NCI-H1694 (cell line): ENCODE measurements at regions not wholly inside any gene's neighbourhood (a gene's known extent, or its start where the extent isn't known, plus 50 kb on each side); places are given as distances from the start of the nearest gene placed in this dataset.
"Not testable (repeated sequence)": the region's sequence is repeated elsewhere in the genome, so short reads cannot be mapped to it uniquely, and the experiment has no call there.

Experiments
- DNase-seq: peaks from one replicate; lab custom pipeline; 2025; lab: John Stamatoyannopoulos, UW

DNA sequence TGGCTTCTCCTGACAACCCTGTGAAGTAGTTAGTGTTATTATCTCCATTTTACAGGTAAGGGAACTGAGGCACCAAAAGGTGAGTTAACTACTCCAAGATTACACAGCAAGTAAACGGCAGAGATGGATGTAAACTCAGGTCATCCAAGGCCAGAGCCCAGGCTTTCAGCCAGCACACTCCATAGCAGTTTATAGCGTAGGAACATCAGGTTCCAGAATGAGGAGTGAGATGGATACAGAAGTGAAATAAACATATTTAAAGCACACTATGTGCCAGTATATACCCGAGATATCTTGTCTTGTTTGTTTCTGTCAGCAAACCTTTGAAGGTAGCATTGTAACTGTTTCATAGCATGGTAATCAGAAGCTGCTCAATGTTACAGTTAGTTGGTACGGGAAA is 279.0 kb downstream of the OXSM start:
- DNase-seq: no peak

DNA sequence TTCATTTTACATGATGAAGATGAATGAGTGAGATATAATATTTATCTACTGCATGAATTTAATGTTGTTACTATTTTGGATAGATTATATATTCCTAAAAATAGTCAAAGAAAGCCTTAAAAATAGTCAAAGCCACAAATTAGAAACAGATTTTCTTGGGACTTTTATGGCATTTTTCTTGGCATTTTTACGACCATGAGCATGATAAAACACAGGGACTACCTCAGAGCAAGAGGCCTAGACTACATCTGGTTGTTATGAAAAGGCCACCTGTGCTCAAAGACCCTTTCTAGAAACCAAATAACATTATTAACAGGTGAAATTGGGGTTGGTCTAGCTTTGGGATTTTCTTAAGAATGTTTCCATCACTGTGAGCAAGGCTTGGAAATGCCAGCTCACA is 281.0 kb downstream of the OXSM start:
- no peak for DNase-seq

DNA sequence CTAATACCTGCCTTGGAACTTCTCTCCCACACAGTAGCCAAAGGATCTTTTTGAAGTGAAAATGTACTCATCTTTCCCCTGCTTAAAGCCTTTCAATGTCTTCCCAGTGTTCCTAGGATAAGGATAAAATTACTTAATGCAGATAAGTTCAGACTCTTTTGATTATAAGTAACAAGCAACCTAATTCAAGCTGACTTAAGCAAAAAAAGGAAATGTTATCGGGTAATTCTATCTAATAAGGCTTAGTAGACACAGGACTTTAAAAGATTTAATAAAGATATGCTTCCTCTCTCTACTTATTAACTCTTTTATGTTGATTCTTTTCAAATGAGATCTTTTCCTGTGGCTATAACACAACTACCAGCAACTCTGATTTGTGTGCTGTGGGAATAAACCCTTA is 284.2 kb downstream of the OXSM start:
- no peak for DNase-seq

DNA sequence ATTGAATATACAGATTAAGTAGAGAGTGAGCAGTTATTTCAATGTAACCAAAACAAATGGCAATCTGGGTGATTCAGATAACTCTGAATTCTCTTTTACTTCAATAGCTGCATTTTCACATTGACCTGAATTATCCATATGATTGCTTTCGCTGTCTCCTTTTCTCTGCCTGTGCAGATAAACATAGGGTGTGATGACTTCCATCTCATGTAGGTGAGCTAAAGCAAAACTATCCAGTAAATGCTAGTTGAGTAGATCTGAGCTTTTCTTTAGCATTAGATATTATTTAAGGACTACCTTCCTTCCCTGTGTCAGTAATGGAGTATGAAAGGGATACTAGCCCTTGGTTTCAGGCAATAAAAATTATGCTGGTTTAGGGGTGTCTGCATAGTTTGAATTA is 288.6 kb downstream of the OXSM start:
- DNase-seq: no peak

DNA sequence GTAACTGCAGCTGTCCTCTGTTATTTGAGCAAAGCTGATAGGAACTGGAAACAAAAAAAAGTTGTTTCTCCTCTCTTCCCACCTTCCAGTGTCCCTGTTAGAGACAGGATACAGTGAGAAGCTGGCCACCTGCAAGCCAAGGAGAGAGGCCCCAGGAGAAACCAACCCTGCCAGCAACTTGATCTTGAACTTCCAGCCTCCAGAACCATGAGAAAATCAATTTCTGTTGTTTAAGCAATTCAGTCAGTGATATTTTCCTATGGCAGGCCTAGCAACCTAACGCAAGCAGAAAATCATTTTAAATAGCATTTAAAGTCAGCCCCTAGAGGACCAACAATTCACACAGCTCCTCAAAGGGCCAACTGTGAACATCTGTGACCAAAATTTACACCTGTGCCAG is 291.3 kb downstream of the OXSM start:
- no peak for DNase-seq

DNA sequence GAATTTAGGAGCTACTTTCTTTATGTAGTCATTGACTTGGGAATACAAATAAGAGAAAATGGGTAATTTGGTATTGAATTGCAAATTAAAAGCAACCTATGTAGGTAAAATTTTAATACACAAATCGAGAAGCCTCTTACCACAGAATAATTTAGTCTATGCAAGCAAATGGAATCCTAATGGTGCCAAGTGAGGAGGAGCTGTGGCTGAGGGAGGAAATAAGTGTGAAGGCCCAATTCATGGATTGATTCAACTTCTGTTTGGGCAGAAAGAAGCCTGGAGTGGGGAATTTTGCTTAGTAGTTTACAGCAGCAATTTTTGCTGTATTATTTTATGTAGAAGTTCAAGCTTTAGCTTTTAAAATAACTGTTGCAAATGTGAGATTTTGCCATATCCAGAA is 291.9 kb downstream of the OXSM start:
- DNase-seq: no peak

DNA sequence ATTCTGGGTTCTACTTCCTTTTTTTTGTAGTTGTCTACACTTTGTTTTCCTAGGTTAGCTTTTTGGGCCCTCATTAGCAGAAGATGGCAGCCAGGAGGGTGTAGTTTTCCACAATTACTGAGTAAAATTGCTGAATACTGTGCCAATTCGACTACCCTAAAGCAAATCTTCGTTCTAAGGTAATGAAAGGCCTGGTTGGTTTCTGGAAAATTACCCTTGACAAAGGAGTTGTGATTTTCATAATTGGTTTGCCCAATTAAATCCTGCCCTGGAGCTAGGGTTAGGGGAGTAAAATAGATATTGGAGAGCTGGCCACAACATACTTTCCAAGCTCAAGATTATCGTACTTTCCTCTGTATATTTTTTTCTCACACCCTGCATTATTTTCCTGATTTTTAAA is 293.0 kb downstream of the OXSM start:
- no peak for DNase-seq

DNA sequence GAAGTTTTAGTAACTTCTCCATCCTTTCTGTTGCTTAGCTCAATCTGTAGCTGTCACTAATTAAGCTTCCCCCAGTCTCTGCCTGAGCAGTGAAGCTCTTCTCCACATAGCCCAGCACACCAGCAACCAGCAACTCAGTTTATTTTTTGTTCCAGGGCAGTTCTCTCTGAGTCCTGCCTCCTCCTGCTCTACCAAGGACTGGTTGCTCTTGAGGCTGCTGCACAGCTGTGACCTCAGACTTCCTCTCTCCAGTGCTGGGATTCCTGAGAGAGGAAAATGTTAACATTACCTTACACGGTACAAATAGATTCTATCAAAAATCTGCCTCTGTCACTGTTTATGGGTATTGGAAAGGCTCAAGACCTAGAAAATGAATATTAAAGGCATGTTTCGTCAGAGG is 294.7 kb downstream of the OXSM start:
- DNase-seq: no peak

DNA sequence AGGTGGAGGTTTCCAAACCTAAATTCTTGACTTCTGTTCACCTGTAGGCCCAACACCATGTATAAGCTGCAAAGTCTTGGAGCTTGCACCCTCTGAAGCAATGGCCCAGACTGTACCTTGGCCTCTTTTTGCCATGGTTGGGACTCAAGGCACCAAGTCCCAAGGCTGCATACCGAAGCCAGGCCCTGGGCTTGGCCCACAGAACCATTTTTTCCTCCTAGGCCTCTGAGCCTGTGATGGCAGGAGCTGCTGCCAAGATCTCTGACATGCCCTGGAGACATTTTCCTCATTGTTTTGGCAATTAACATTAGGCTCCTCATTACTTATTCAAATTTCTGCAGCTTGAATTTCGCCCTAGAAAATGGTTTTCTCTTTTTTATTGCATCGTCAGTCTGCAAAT is 297.9 kb downstream of the OXSM start:
- no peak for DNase-seq

DNA sequence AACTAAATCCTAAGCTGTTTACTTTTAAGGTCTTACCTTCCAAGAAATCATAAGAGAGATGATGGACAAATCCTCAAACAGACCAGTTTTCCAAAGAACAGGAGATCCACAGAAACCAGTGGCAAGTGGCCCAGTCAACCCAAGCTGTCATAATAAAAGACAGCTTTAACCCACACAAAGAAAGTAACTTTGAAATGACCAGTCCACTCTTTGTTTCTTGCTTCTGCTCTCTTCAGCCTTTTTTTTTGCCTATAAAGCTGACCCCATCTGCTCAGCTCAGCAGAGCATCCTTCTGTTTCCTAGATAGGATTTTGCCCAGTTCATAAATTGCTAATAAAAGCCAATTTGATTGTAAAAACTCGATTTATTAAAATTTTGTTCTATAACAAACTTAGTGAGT is 299.4 kb downstream of the OXSM start:
- DNase-seq: no peak

DNA sequence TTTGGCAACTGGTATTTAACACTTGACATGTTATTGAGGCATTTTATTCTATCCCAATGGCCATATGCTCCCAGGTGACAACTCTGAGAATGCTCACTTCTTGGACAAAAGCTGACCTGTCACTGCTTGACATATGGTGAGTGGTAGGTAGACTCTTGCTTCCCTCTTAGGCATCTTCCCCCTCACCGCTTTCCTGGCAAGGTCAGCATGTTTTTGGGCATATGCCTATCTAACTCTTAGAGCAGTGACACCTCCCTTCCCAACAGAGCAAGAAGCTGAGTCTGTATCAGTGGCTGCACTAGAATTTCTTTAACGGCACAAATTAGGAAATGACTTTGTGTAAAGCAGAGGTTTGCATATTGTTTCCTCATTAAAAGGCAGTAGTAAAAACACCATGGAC is 300.7 kb downstream of the OXSM start:
- no peak for DNase-seq

DNA sequence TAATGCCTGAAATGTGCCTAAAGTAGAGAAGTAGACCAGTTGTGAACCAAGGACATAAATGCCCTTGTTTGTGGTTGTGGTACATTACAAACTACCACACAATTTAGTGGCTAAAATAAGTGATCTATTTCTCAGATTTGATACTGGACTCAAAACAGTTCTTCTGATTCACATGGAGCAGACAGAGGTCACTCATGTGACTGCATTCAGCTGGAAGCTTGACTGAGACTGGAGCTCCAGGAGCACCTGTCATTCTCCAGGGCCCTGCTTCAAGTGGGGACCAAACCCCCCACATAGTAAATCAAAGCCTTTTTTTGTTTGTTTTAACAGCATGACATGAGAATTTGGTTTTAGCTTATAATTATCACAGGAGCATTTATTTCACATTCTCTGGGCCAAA is 301.2 kb downstream of the OXSM start:
- DNase-seq: no peak

DNA sequence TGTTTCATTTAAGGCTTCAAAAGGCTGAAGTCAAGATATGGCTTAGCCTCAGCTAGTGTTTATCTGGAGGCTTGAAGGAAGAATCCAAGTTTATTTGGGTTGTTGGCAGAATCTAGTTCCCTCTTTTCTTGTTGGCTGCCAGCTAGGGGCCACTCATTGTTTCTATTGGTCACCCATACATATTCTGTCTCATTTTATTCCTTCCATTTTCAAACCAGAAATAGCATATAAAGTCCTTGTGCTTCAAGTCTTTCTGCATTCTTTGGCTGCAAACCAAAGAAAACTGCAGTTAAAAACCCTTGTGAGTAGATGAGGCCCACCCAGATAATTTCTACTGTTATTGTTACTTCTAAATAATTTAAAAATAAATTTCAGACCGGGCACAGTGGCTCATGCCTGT is 301.7 kb downstream of the OXSM start:
- no peak for DNase-seq

DNA sequence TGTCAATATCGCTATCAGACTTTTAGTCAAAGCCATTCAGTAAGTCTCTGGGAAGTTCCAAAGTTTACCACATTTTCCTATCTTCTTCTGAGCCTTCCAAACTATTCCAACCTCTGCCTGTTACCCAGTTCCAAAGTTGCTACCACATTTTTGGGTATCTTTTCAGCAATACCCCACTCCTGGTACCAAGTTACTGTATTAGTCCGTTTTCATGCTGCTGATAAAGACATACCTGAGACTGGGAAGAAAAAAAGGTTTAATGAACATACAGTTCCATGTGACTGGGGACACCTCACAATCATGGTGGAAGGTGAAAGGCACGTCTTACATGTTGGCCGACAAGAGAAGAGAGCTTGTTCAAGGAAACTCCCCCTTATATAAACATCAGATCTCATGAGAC is 307.2 kb downstream of the OXSM start:
- not testable (repeated sequence) for DNase-seq

DNA sequence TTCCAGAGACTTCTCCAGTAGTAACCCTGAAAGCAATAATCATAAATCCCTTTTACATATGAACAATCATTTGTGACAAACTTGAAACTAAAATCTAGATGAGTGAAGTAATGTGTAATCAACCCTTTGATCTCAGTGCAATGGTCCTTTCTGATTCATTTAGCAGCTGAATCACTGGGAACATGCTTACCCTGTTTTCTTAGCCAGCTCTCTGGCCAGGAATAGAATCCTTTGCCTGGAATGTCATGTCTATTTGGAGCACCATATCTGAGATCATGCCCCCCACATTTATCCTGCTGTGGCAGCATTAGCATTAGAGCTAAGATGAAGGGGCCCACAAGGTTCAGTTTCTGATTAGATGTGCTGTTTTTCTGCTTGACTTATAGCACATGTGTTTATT is 309.8 kb downstream of the OXSM start:
- DNase-seq: no peak

DNA sequence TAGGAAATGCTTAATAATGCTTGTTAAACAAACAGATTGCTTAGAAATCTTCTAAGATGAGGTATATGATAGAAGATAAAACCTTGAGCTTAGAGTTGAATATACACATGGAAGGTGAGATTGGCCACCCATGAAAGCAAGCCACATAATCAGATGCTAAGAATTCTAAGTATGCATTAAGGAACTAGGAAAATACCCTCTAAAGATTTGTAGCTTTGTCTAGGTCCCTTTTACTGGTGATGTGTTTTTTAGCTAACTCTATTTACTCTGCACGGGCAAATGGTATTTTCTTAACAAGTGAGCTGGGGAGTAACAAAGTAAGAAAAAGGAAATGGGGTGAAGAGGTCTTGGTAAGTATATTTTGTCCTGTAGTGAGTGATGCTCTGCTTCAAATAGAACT is 310.3 kb downstream of the OXSM start:
- no peak for DNase-seq

DNA sequence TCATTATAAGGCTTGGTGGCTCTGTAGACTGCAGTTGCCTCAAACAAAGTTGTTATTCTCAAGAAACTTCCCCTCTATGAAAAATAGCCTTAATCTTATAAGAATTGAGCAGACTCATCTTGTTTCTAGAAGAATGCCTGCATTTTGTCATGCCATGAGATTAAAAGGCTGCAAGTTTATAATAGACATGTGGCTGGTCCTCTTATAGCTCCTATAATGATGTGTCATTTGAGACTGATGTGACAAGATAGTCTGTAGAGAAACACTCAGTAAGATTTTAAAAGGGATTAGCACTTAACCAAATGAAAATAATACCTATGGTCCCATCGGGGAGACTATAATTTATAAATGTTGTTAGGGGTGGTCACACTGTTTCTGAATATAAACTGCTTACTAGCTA is 312.5 kb downstream of the OXSM start:
- no peak for DNase-seq

DNA sequence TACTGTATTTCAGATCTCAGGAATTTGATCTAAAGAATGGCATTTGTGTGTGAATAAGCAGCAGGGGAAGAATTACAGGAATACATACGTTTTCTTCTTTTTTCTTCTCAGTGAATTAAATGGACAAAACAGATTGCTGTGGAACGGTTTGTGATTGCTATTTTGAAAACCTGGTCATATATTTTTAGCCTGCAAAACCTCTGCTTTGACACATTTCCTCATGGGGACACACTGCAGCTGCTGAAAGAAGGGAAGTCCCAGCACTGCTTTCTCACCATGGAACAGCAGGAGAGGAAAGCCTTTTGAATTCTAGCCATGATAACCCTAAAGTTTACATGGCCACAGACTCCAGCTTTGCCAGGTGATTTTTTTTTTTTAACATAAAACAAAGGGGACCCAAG is 315.0 kb downstream of the OXSM start:
- DNase-seq: no peak

DNA sequence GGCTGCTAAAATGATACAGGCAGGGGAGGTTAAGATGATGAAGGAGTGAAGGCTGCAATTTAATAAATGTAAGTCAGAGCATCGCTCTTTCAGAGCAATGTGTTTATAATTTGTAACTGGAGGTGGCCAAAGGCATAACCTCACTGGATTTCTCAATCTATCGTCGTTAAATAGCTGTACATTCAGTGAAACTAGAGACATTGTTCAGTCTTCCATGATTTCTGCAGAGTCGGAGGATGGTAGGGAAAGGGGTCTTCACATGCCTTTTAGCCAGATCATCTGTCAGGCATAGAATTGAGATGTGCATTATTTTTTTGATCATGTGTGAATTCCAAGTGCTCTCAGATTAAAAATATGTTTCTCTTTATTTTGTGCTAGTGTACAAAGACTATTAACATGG is 315.4 kb downstream of the OXSM start:
- no peak for DNase-seq

DNA sequence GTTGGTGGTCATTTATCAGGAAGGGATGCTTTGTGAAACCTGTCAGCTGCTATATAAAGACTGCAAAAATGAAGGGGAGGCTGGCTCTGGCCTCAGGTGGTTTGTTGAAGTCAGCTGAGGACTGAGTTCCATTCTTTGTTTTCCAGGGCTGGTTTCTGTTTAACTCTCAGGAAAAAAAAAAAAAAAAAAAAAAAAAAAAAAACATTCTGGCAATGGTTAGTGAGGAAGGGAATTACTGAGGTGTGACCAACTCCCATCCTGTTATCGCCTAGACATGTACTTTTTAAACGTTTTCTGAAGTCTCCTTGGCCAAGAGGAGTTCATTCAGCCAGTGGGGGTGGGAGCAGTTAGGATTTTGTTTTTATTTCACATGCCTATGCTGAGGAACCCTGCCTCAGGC is 316.3 kb downstream of the OXSM start:
- DNase-seq: no peak

DNA sequence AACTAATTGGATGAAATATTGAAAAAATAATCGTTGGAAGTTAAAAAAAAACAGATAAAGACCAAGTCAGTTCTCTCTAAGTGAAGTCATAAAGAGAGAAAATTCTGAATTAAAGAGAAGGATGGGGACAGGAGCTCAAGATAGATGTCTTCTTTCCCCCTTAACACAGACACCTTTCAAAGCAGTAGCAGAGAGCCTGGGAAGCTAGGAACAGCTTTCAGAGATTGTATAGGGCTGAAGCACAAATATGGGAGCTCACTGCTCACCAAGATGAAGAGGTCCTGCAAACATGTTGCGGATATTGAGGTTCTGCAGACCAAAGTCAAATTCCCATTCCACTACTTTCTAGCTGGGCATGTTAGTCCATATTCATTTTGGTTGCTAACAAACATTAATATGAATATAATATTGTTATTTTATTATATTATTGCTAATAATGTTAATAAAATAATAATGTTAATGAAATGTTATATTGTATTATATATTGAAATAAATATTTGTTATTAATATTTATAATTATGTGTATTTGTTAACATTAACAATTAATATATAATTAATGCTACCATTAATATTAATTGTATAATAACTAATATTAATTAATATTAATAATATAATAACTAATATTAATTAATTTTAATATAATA is 319.1 kb downstream of the OXSM start:
- DNase-seq: no peak

DNA sequence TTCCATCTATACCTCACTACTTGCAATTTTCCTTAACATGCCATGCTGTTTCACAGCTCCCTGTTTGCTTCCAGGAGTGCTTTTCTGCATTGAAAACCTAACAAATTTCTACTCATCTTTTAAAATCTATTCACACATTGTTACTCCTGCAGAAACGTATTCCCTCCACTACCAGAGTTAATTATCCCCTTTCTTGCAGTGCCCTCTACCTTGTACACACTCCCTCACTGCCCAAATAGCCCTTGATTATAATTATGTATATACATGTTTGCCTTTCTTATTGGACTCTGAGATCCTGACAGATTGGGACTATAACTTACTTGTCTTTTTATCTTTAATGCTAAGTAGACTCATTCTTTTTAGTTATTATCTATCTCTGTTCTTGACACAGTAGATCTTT is 325.0 kb downstream of the OXSM start:
- DNase-seq: no peak

DNA sequence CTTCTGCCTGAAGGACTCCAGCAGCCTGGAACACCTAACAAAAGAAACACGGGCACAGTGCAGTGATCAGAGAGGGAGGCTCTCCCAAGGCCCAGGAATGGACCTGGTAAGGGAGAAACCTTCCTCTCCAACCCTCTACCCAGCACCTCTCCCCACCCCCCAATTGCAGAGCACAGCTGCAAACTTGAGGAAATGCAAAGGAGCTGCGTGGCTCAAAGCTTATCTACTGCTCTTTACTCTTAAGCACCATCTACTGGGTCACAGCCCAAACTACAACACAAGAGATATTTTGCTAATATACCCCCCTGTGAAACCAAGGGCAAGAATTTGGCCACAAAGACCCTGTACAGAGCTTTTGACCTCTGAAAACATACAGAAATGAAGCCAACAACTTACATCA is 328.3 kb downstream of the OXSM start:
- no peak for DNase-seq

DNA sequence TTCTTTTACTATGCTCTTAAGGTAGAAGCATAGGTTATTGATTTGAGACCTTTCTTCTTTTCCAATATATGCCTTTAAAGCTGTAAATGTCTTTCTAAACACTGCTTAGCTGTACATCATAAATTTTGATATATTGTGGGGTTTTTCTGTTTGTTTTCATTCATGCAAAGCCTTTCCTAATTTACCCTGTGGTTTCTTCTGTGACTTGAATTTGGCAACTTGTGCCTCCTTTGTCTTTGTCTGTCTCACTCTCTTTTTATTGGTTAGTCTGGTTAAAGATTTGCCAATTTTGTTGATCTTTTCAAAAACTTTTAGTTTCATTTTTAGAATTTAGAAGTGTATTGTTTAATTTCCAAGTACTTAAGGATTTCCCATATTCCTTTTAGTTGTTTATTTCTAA is 343.1 kb downstream of the OXSM start:
- no peak for DNase-seq

DNA sequence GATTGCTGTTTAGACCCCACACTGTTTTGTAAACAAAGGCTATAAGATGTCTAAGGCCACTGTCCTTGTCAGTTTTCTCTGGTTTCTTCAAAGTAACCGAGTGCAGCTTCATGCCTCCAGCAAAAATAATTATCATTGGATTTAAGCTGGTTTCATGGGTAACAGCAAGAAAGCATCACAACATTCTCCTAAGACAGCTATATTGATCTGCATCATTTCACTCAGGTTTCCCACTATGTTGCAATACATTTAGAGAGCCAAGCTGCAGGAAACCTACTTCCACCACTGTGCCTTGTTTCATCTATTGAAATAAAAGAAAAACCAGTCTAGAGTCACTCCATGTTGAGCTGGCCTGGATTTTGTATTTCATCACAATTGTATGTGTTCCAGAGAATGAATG is 351.4 kb downstream of the OXSM start:
- DNase-seq: no peak
